Neural cell (in vitro differentiated cells): ENCODE measurements at regions not wholly inside any gene's neighbourhood (a gene's known extent, or its start where the extent isn't known, plus 50 kb on each side); places are given as distances from the start of the nearest gene placed in this dataset.

ENCODE experiments used
- H2AFZ ChIP-seq: fragments of 200-600, 300-800 bp; sonication (generic), shearing (Covaris generic); 2 replicates; pipeline ENCODE4 v1.6.0; 2014; ENCODE audit warnings: low read depth, mild to moderate bottlenecking, antibody characterized with exemption, low read length, moderate library complexity
- H3F3A ChIP-seq: fragments of 200-600 bp; shearing (Covaris generic); 2 replicates; pipeline ENCODE4 v1.6.1; 2016; ENCODE audit warnings: mild to moderate bottlenecking, moderate library complexity, mixed read lengths, antibody characterized with exemption, low read length; ENCODE audit not compliant: insufficient read depth, poor library complexity, severe bottlenecking
- H3K27ac ChIP-seq: fragments of 200-600, 300-800 bp; sonication (generic), shearing (Covaris generic); 2 replicates; pipeline ENCODE4 v1.5.1; 2014; ENCODE audit warnings: mild to moderate bottlenecking, low read length, moderate library complexity
- H3K27me3 ChIP-seq: fragments of 300-800, 200-600 bp; sonication (generic), shearing (Covaris generic); 2 replicates; pipeline ENCODE4 v1.6.0; 2014; ENCODE audit warnings: mild to moderate bottlenecking, low read depth, low read length, moderate library complexity; ENCODE audit not compliant: insufficient read depth
- H3K36me3 ChIP-seq: fragments of 300-800, 200-600 bp; sonication (generic), shearing (Covaris generic); 2 replicates; pipeline ENCODE4 v1.5.1; 2014; ENCODE audit warnings: mild to moderate bottlenecking, antibody characterized with exemption, low read length, moderate library complexity; ENCODE audit not compliant: insufficient read depth
- H3K4me2 ChIP-seq: fragments of 300-800, 200-600 bp; sonication (generic), shearing (Covaris generic); 2 replicates; pipeline ENCODE4 v1.6.0; 2014; ENCODE audit warnings: mild to moderate bottlenecking, low read length
- H3K4me3 ChIP-seq: fragments of 300-800, 200-600 bp; sonication (generic), shearing (Covaris generic); 2 replicates; pipeline ENCODE4 v1.5.1; 2014; ENCODE audit warnings: mild to moderate bottlenecking, low read length, moderate library complexity
- H3K79me2 ChIP-seq: fragments of 200-600 bp; shearing (Covaris generic); replicated peaks from 2 replicates; pipeline ENCODE4 v1.6.0; 2014; ENCODE audit warnings: mild to moderate bottlenecking, low read length, moderate library complexity; ENCODE audit not compliant: insufficient read depth
- H3K9ac ChIP-seq: fragments of 300-800, 200-600 bp; sonication (generic), shearing (Covaris generic); 2 replicates; pipeline ENCODE4 v1.6.1; 2016; ENCODE audit warnings: mild to moderate bottlenecking, low read length, mixed read lengths
- H3K9me2 ChIP-seq: fragments of 200-600 bp; shearing (Covaris generic); 2 replicates; pipeline ENCODE4 v1.6.1; 2016; ENCODE audit warnings: mild to moderate bottlenecking, low read length, mixed read lengths; ENCODE audit not compliant: insufficient read depth
- H3K9me3 ChIP-seq: fragments of 200-600, 300-800 bp; sonication (generic), shearing (Covaris generic); 2 replicates; pipeline ENCODE4 v1.6.1; 2016; ENCODE audit warnings: mild to moderate bottlenecking, mixed run types, low read length, moderate library complexity, mixed read lengths
- H4K20me1 ChIP-seq: fragments of 200-600 bp; shearing (Covaris generic); 2 replicates; pipeline ENCODE4 v1.6.1; 2016; ENCODE audit warnings: mild to moderate bottlenecking, mixed run types; ENCODE audit not compliant: insufficient read depth
- EP300 ChIP-seq: fragments of 450-650 bp; conservative IDR thresholded peaks from 2 replicates; pipeline ENCODE4 v1.6.1; 2014; ENCODE audit warnings: antibody characterized with exemption, mild to moderate bottlenecking, moderate library complexity; ENCODE audit not compliant: poor library complexity, severe bottlenecking
- EZH2 ChIP-seq: fragments of 200-600, 300-800 bp; shearing (Covaris generic), sonication (generic); IDR thresholded peaks from 2 replicates; pipeline ENCODE4 v1.6.1; 2014; ENCODE audit warnings: antibody characterized with exemption, low read length, borderline replicate concordance, mild to moderate bottlenecking; ENCODE audit not compliant: insufficient read depth, poor library complexity, severe bottlenecking
- MXI1 ChIP-seq: fragments of 450-650 bp; conservative IDR thresholded peaks from 2 replicates; pipeline ENCODE4 v1.6.1; 2014; ENCODE audit warnings: antibody characterized with exemption, mild to moderate bottlenecking; ENCODE audit not compliant: poor library complexity, severe bottlenecking
- POLR2AphosphoS5 ChIP-seq: IDR thresholded peaks from 2 replicates; pipeline ENCODE4 v1.6.1; 2012
- RAD21 ChIP-seq: fragments of 450-650 bp; conservative IDR thresholded peaks from 2 replicates; pipeline ENCODE4 v1.6.1; 2014; ENCODE audit warnings: antibody characterized with exemption, mild to moderate bottlenecking, moderate library complexity
- SMC3 ChIP-seq: fragments of 450-650 bp; conservative IDR thresholded peaks from 2 replicates; pipeline ENCODE4 v1.6.1; 2014; ENCODE audit warnings: antibody characterized with exemption, mild to moderate bottlenecking, moderate library complexity; ENCODE audit not compliant: poor library complexity
- TAF1 ChIP-seq: IDR thresholded peaks from 2 replicates; pipeline ENCODE4 v1.6.1; 2012; ENCODE audit warnings: low read depth
- TF ChIP-seq, protein P1 (sequence below): IDR thresholded peaks from 2 replicates; pipeline ENCODE4 v1.6.1; 2012; ENCODE audit warnings: borderline replicate concordance
- TF ChIP-seq, protein P2 (sequence below): fragments of 450-650 bp; IDR thresholded peaks from 2 replicates; pipeline ENCODE4 v1.5.1; 2014; ENCODE audit warnings: antibody characterized with exemption, mild to moderate bottlenecking, moderate library complexity; ENCODE audit not compliant: poor library complexity, severe bottlenecking

DNA sequence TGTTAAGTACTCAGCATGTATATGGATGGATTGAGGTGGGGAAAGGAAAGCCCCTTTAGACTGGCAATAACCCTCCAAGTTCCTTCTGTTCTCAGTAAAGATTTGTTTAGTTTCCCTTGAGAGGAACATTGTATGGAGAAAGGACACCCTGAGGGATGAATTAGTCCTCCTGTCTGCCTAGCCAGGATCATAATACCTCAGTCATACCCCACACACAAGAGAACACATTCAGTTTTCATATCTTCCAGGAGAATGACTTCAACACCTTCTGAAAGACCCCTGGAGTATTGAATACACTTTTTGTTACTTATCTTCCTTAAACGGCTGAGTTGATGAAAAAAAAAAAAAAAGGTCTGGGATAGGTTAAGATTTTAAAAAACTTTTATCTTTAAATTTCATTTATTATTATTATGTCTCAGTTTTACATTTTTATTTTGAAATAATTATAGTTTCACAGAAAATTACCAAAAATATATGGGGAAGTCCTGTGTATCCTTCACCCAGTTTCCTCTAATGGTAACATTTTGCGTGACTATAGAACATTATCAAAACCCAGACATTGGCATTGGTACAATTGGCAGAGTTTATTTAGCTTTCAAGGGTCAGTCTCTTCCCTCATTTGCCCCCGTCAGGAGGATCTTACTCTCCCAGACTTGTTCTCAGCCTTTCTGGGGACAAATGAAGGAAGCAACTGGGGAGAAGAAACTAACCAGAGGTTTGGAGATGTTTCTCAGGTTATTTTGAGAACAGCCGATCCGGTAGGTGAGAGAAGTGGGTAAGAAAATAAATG lies 88.0 kb downstream of the ACTBL2 start:
- H3K36me3 ChIP-seq: no peaks in the 10 kb centered on the region
- no peak overlapping the region for H3K27ac ChIP-seq
- H3K4me3 ChIP-seq: no peak overlapping the region
- no peaks in the 10 kb centered on the region for H4K20me1 ChIP-seq
- H3K9ac ChIP-seq: no peak overlapping the region
- TF ChIP-seq MXI1 (no peak), POLR2AphosphoS5 (no peak), RAD21 (no peak), EZH2 (no peak), TAF1 (no peak), SMC3 (no peak), EP300 (no peak)
- TF ChIP-seq, protein P1, sequence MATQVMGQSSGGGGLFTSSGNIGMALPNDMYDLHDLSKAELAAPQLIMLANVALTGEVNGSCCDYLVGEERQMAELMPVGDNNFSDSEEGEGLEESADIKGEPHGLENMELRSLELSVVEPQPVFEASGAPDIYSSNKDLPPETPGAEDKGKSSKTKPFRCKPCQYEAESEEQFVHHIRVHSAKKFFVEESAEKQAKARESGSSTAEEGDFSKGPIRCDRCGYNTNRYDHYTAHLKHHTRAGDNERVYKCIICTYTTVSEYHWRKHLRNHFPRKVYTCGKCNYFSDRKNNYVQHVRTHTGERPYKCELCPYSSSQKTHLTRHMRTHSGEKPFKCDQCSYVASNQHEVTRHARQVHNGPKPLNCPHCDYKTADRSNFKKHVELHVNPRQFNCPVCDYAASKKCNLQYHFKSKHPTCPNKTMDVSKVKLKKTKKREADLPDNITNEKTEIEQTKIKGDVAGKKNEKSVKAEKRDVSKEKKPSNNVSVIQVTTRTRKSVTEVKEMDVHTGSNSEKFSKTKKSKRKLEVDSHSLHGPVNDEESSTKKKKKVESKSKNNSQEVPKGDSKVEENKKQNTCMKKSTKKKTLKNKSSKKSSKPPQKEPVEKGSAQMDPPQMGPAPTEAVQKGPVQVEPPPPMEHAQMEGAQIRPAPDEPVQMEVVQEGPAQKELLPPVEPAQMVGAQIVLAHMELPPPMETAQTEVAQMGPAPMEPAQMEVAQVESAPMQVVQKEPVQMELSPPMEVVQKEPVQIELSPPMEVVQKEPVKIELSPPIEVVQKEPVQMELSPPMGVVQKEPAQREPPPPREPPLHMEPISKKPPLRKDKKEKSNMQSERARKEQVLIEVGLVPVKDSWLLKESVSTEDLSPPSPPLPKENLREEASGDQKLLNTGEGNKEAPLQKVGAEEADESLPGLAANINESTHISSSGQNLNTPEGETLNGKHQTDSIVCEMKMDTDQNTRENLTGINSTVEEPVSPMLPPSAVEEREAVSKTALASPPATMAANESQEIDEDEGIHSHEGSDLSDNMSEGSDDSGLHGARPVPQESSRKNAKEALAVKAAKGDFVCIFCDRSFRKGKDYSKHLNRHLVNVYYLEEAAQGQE: no peak
- TF ChIP-seq, protein P2, sequence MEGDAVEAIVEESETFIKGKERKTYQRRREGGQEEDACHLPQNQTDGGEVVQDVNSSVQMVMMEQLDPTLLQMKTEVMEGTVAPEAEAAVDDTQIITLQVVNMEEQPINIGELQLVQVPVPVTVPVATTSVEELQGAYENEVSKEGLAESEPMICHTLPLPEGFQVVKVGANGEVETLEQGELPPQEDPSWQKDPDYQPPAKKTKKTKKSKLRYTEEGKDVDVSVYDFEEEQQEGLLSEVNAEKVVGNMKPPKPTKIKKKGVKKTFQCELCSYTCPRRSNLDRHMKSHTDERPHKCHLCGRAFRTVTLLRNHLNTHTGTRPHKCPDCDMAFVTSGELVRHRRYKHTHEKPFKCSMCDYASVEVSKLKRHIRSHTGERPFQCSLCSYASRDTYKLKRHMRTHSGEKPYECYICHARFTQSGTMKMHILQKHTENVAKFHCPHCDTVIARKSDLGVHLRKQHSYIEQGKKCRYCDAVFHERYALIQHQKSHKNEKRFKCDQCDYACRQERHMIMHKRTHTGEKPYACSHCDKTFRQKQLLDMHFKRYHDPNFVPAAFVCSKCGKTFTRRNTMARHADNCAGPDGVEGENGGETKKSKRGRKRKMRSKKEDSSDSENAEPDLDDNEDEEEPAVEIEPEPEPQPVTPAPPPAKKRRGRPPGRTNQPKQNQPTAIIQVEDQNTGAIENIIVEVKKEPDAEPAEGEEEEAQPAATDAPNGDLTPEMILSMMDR: no peak
- no peak overlapping the region for H3K4me2 ChIP-seq
- no peaks in the 10 kb centered on the region for H3K27me3 ChIP-seq
- H3K9me2 ChIP-seq: no peaks in the 10 kb centered on the region
- no peaks in the 10 kb centered on the region for H3K79me2 ChIP-seq
- H3F3A ChIP-seq: peaks cover 4% of the 10 kb centered on the region
- H2AFZ ChIP-seq: no peak overlapping the region
- H3K9me3 ChIP-seq: no peaks in the 10 kb centered on the region

DNA sequence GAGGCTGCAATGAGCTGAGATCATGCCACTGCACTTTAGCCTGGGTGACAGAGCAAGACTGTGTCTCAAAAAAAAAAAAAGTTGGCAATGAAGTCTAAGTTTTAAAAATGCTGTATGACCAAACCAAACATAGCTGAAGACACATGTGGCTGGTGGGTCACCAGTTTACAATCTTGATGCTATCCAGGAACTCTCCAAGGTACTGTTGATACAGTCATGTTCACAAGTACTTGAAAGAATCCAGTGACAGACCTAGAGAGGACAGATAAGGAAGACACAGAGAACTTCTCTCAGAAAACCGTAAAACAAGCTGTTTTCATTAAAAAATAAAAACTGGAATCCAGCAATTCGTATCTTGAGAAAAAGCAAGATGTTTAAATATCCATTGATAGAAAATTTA lies 95.7 kb downstream of the ACTBL2 start:
- no peaks in the 10 kb centered on the region for H3K9me3 ChIP-seq
- no peaks in the 10 kb centered on the region for H3K79me2 ChIP-seq
- H3F3A ChIP-seq: no peaks in the 10 kb centered on the region
- H3K9ac ChIP-seq: no peak overlapping the region
- H2AFZ ChIP-seq: no peak overlapping the region
- H3K9me2 ChIP-seq: no peaks in the 10 kb centered on the region
- no peaks in the 10 kb centered on the region for H4K20me1 ChIP-seq
- no peaks in the 10 kb centered on the region for H3K27me3 ChIP-seq
- H3K4me3 ChIP-seq: no peak overlapping the region
- H3K4me2 ChIP-seq: no peak overlapping the region
- H3K36me3 ChIP-seq: no peaks in the 10 kb centered on the region
- TF ChIP-seq TAF1 (no peak), EZH2 (no peak), POLR2AphosphoS5 (no peak), SMC3 (no peak), EP300 (no peak), RAD21 (no peak), MXI1 (no peak)
- TF ChIP-seq, protein P2: no peak
- TF ChIP-seq, protein P1: no peak
- no peak overlapping the region for H3K27ac ChIP-seq
